ELR (cell line): ENCODE measurements at regions not wholly inside any gene's neighbourhood (a gene's known extent, or its start where the extent isn't known, plus 50 kb on each side); places are given as distances from the start of the nearest gene placed in this dataset.
A peak's percentile ranks its signal among the peaks of the same experiment; 100 is the strongest.
"Not testable (repeated sequence)": the region's sequence is repeated elsewhere in the genome, so short reads cannot be mapped to it uniquely, and the experiment has no call there.

Experiments used
- DNase-seq: peaks from one replicate; pipeline ENCODE4 v3.0.0-alpha.2; 2015; ENCODE audit warnings: low read depth

DNA sequence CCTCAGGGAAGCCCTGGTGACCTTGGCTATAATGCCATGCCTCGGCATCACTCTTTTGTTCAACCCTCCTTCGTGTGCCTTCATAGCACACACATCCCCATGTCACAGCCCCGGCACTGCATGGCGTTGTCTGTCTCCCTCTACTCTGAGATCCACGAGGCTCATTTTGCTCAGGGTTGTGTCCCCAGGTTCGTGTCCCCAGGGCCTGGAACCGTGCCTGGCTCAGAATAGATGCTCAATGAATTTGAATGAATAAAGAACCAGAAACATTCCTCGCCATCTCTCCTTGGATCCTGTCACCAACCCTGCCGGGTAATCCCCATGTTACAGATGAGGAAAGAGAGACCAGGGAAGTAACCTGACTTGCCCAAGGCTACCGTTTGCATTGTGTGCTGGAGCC lies 177.3 kb downstream of the PTPRU start:
- no peak for DNase-seq

DNA sequence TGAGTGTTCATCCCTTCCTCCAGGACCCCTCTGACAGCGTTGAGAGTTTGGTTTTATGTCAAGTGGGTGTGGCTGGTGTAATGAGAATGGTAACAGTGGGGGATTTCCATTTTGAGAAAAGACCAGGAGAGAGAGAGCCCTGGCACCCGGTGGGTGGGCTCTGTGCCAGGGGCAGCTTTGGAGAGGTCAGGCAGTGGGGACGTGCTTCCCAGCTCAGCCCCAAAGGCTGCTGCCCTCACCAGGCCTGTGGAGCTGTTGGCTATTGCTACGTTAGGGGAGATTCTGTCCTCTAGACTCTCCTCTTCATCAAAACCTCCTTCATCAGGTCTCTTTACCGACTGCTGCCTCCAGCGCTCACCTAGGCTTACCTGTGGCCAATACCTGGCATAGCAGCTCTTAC lies 176.3 kb downstream of the PTPRU start:
- no peak for DNase-seq

- DNase-seq: no peak
Observed at GRCh38 chr1:29410476-29410875, 174.2 kb downstream of the PTPRU start.

GRCh38 chr1:29409616-29410015 lies 173.3 kb downstream of the PTPRU start:
- DNase-seq: no peak

- DNase-seq: no peak
Observed at GRCh38 chr1:29408831-29409605, 172.7 kb downstream of the PTPRU start.

DNA sequence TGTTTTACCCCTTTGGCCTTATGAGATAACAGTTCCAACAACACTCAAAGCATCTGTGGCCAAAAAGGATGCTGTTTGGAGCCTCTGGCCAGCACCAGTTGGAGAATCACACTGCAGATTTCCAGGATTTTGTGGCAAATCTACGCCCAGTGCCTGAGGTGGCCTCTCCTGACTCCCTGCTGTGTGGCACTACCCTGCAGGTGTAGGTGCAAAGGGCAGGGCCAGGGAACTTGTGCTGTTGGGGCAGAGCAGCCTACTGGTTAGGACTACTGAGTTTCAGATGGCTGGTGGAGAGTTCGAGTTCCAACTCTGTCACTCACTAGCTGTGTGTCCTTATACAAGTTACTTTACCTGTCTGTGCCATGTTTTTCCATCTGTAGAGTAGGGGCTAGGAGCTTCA lies 170.5 kb downstream of the PTPRU start:
- no peak for DNase-seq

DNA sequence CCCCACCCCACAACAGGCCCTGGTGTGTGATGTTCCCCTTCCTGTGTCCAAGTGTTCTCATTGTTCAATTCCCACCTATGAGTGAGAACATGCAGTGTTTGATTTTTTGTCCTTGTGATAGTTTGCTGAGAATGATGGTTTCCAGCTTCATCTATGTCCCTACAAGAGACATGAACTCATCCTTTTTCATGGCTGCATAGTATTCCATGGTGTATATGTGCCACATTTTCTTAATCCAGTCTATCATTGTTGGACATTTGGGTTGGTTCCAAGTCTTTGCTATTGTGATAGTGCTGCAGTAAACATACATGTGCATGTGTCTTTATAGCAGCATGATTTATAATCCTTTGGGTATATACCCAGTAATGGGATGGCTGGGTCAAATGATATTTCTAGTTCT lies 163.9 kb downstream of the PTPRU start:
- not testable (repeated sequence) for DNase-seq

DNA sequence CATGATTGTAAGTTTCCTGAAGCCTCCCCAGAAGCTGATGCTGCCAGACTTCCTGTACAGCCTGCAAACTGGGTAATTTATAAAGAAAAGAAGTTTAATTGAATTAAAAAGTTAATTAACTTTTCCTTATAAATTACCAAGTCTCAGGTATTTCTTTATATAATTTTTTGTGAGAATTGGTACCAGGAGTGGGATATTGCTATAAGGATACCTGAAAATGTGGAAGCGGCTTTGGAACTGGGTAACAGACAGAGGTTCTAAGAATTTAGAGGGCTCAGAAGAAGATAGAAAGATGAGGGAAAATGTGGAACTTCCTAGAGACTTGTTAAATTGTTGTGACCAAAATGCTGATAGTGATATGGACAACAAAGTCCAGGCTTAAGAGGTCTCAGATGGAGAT lies 163.1 kb downstream of the PTPRU start:
- DNase-seq: no peak

- peak; percentile 29 for DNase-seq
Observed at GRCh38 chr1:29398431-29398830, 162.1 kb downstream of the PTPRU start.

DNA sequence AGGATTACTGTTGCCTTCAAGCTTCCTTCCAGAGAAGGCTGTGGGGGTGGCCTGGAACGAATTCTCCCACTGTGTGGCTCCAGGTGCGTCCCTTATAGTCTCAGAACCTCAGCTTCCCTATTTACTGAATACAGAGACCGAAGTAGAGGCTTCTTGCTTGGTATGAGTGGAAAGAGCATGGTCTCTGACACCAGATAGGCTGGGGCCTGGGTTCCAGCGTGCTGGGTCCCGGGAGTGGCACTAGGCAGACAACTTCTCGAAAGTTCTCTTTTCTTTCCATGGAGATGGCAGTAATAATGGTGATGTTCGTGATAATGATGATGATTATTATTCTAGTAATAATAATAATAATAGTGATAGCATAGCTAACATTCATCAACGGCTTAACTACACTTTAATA lies 161.7 kb downstream of the PTPRU start:
- no peak for DNase-seq

- DNase-seq: no peak
Observed at GRCh38 chr1:29397256-29397590, 160.9 kb downstream of the PTPRU start.

DNA sequence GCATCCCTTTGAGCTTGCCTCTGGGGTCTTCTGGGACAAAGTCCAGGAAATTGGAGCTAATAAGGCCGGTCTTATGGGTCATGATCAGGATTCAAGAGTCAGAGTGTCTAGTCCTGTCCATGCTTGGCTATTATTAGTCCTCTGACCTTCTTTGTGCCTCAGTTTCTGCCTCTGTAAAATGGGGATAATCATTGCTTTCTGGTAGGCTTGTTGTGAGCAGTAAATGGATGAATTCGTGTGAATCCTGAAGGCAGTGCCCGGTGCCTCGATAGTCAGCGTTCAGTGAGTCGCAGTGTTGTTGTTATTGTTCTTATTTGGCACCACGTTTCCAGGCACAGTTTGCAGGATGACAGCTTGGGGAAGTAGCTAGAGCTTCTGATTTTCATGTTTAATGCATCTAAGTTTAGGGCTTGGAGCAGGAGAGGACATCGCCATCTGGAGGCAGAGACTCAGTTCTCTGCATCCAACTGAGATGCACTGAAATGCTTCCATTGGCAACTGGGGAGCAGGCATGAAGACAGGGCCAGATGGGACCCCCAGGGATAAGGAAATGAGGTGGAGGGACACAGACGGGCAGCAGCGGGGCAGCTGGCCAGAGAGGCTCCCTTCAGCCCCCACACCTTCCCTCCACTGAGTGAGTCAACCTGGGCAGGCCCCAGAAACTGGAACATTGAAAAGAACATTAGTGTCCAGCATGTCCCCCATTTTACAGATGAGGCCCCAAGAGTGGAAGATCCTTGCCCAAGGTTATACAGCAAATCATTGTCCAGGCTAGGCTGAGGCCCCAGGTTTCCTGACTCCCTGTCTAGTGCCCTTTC lies 160.3 kb downstream of the PTPRU start:
- DNase-seq: peak; percentile 25

GRCh38 chr1:29395736-29396437 lies 159.6 kb downstream of the PTPRU start:
- no peak for DNase-seq

DNA sequence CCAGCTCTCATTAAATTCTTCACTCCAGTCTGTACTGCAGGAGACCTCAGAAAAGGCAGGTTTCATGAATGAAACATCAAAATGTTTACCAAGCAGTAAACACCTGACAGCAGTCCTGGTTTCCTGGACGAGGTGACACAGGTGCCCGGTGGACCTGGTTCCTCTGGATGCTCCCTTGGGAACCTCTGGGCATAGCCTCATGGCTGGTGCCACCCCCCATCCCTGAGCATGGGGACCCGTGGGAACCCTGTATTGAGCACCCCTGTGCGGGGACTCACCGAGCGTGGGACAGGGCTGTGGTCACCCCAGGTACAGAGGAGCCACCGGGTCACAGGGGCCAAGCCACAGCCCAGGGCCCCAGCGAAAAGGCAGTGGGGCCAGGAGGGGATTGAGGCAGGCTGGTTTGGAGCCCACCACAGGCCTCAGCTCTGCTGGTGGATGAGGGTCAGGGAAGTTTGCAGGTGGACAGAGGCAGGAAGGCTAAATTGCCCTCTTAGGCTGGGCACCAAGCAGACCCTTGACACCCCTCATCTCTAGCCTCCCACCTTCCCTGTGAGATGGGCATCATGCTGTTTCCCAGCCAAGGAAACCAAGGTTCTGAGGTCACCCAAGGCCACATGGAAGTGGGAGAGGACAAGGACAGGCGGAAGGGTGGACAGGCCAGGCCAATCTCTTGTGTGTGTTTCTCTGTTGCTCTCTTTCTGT lies 158.4 kb downstream of the PTPRU start:
- DNase-seq: no peak

- no peak for DNase-seq
Observed at GRCh38 chr1:29393451-29393826, 157.1 kb downstream of the PTPRU start.

DNA sequence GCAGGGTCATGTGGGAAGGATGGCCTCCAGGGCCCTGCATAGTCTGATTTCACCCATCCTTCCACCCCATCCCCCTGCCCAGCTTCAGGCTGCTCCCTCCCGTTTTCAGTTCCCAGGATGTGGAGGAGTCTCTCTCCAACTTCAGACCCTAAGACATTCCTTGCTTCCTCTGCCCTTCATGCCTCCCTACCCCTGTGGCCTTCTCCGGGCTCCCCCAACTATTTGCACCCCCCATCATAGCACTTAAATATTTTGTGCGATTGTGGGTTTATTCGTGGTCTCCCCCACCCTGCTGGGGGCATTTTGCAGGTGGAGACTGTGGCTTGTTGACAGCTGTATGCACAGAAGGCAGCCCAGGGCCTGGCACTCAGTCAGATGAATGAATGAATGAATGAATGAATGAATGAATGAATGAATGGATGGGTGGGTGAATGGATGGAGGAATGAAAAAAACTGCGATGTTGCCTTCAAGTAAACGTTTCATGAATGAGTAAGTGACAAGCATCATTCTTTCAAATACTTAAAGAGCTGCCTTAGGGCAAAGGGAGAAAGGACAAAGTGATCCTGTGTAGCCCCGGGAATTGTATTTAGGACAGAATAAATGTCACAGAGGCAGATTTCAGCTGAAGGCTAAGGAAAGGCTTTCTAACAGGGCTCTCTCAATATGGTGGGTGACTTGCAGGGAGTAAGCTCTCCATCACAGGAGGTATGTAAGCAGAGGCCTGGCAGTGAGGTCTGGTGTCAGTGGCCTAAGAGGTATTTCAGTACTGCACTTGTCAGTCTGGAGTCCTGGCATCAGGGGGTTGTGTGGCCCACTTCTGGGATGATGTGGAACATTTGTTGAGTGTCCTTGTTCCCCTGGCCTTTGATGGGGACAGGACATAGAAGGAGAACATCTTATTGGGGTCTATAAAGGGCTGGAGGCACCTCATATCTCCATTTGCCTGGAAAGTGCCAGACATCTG lies 156.4 kb downstream of the PTPRU start:
- DNase-seq: no peak

DNA sequence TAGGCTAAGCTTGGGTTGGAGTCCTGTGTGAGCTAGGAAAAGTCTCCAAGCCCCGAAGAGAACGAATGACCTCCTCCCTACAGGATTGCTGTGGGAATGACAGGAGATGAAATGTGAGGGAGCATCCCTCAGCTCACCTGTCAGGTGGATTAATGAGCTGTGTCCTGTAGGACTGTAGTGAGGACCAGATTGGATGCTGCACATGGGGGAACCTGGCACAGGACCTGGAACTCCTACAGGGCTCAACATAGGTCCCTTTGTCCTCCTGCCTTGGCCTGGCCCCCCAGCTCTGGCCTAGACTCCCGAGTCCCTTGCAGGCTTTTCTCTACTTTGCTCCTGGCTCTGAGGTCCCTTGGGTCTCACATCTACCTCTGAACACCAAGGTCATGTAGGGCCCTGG lies 155.7 kb downstream of the PTPRU start:
- no peak for DNase-seq

- DNase-seq: no peak
Observed at GRCh38 chr1:29391362-29391880, 155.1 kb downstream of the PTPRU start.

GRCh38 chr1:29390491-29391361 lies 154.4 kb downstream of the PTPRU start:
- no peak for DNase-seq

GRCh38 chr1:29390075-29390474 lies 153.8 kb downstream of the PTPRU start:
- no peak for DNase-seq
